CD14-positive monocyte (primary cell): ENCODE measurements at regions not wholly inside any gene's neighbourhood (a gene's known extent, or its start where the extent isn't known, plus 50 kb on each side); places are given as distances from the start of the nearest gene placed in this dataset.

Source experiments
- DNase-seq, 3 donors: peaks; one replicate each; pipeline ENCODE4 v3.0.0-alpha.2; 2011 to 2022
- H2AFZ ChIP-seq: 2 replicates; pipeline ENCODE4 v1.6.0; 2012; ENCODE audit warnings: mild to moderate bottlenecking, low read depth, low read length, inconsistent platforms; ENCODE audit not compliant: insufficient read depth, poor library complexity, severe bottlenecking
- H3K27ac ChIP-seq, 2 donors: 1 replicate in 1 of 2; 2 replicates in 1 of 2; pipeline ENCODE4 v1.5.1; 2012 to 2013; ENCODE audit warnings: low read length in 2 of 2, control low read depth in 1 of 2, inconsistent platforms in 1 of 2, low read depth in 1 of 2, mild to moderate bottlenecking in 1 of 2
- H3K27me3 ChIP-seq, 2 donors: one replicate each; pipeline versions ENCODE4 v1.6.0 to v1.6.1; 2011 to 2013; ENCODE audit warnings: low read length in 2 of 2; ENCODE audit not compliant: control insufficient read depth in 2 of 2, insufficient read depth in 2 of 2
- H3K36me3 ChIP-seq, 2 donors: replicated peaks in 1 of 2; 1 replicate in 1 of 2; 2 replicates in 1 of 2; pipeline versions ENCODE4 v1.5.1 to v1.6.1; 2012 to 2013; ENCODE audit warnings: low read length in 2 of 2, control low read depth in 1 of 2, inconsistent platforms in 1 of 2, mild to moderate bottlenecking in 1 of 2; ENCODE audit not compliant: insufficient read depth in 2 of 2, control insufficient read depth in 1 of 2
- H3K4me1 ChIP-seq, 2 donors: 1 replicate in 1 of 2; 2 replicates in 1 of 2; pipeline versions ENCODE4 v1.5.1 to v1.6.1; 2012 to 2013; ENCODE audit warnings: low read length in 2 of 2, control low read depth in 1 of 2, inconsistent platforms in 1 of 2, mild to moderate bottlenecking in 1 of 2, moderate library complexity in 1 of 2; ENCODE audit not compliant: insufficient read depth in 2 of 2, control insufficient read depth in 1 of 2
- H3K4me2 ChIP-seq: replicated peaks from 2 replicates; pipeline ENCODE3; 2012; ENCODE audit warnings: low read length, moderate library complexity, mild to moderate bottlenecking; ENCODE audit not compliant: poor library complexity, severe bottlenecking; ENCODE audit errors: extremely low read depth
- H3K4me3 ChIP-seq, 3 experiments: fragments of 200-600 bp in 1 of 3; sonication (generic) in 1 of 3; replicated peaks in 1 of 3; 1 replicate in 2 of 3; 2 replicates in 1 of 3; pipeline ENCODE4 v1.5.1; 2011 to 2013; ENCODE audit warnings: low read length in 3 of 3, mild to moderate bottlenecking in 3 of 3, control low read depth in 2 of 3, low read depth in 2 of 3, inconsistent platforms in 1 of 3, moderate library complexity in 1 of 3
- H3K79me2 ChIP-seq: 2 replicates; pipeline ENCODE4 v1.6.0; 2012; ENCODE audit warnings: mild to moderate bottlenecking, control low read depth, inconsistent platforms, low read length, moderate library complexity; ENCODE audit not compliant: insufficient read depth
- H3K9ac ChIP-seq: 2 replicates; pipeline ENCODE4 v1.6.0; 2017; ENCODE audit warnings: low read length, mild to moderate bottlenecking; ENCODE audit not compliant: insufficient read depth, poor library complexity, severe bottlenecking
- H3K9me3 ChIP-seq, 2 donors: replicated peaks in 1 of 2; 1 replicate in 1 of 2; 2 replicates in 1 of 2; pipeline versions ENCODE4 v1.5.1 to v1.6.1; 2012 to 2013; ENCODE audit warnings: low read length in 2 of 2, control low read depth in 1 of 2; ENCODE audit not compliant: control insufficient read depth in 1 of 2, insufficient read depth in 1 of 2
- H4K20me1 ChIP-seq: 2 replicates; pipeline ENCODE4 v1.6.0; 2012; ENCODE audit warnings: mild to moderate bottlenecking, low read length, control low read depth, moderate library complexity; ENCODE audit not compliant: insufficient read depth
- H3K27ac Mint-ChIP-seq, 7 donors: one replicate each; pipeline ENCODE4 v1.8.0; 2020; ENCODE audit warnings: mild to moderate bottlenecking in 7 of 7, mixed read lengths in 7 of 7, moderate library complexity in 6 of 7, inconsistent platforms in 2 of 7
- H3K27me3 Mint-ChIP-seq, 3 donors: one replicate each; pipeline ENCODE4 v1.8.0; 2021 to 2022; ENCODE audit warnings: low read depth in 3 of 3, mild to moderate bottlenecking in 3 of 3, mixed read lengths in 3 of 3, moderate library complexity in 3 of 3, inconsistent platforms in 1 of 3
- H3K36me3 Mint-ChIP-seq, 2 donors: one replicate each; pipeline ENCODE4 v1.8.0; 2020; ENCODE audit warnings: mixed read lengths in 2 of 2, inconsistent platforms in 1 of 2, mild to moderate bottlenecking in 1 of 2
- H3K4me1 Mint-ChIP-seq: one replicate; pipeline ENCODE4 v1.8.0; 2020; ENCODE audit warnings: mild to moderate bottlenecking, mixed read lengths
- H3K4me3 Mint-ChIP-seq, 2 donors: one replicate each; pipeline ENCODE4 v1.8.0; 2020; ENCODE audit warnings: mild to moderate bottlenecking in 2 of 2, mixed read lengths in 2 of 2, moderate library complexity in 1 of 2
- H3K9me3 Mint-ChIP-seq, 7 donors: one replicate each; pipeline ENCODE4 v1.8.0; 2020 to 2022; ENCODE audit warnings: mixed read lengths in 7 of 7, mild to moderate bottlenecking in 6 of 7, moderate library complexity in 6 of 7, inconsistent platforms in 2 of 7
- CTCF ChIP-seq: fragments of 200-600 bp; IDR thresholded peaks from one replicate; pipeline ENCODE4 v1.8.0; 2022; ENCODE audit warnings: antibody characterized with exemption, mild to moderate bottlenecking
- WGBS: methylation state at CpG from one replicate; pipeline ENCODE4 v1.1.5; 2013; ENCODE audit warnings: missing lambda C conversion rate; ENCODE audit not compliant: insufficient coverage; 5-methylcytosine and 5-hydroxymethylcytosine counted together
- intact Hi-C, 2 donors: fragments of 100-400 bp; cut with micrococcal nuclease; formaldehyde crosslinking; loops; one replicate each; pipeline versions ENCODE4 v1.15.0 to v1.15.1; 2023

GRCh38 chr13:84500016-84500415 is 617.7 kb upstream of the SLITRK1 start:
- H3K4me1 ChIP-seq, result no peaks in the 10 kb centered on the region
- H3K4me2 ChIP-seq, result no peak overlapping the region
- H3K27ac ChIP-seq, result no peak overlapping the region
- TF ChIP-seq CTCF, result no peak
- no peaks in the 10 kb centered on the region for H3K4me1 Mint-ChIP-seq
- H3K4me3 Mint-ChIP-seq, result no peak overlapping the region
- no peaks in the 10 kb centered on the region for H3K79me2 ChIP-seq
- no peak overlapping the region for H3K9ac ChIP-seq
- no peaks in the 10 kb centered on the region for H4K20me1 ChIP-seq
- no peak overlapping the region for H3K4me3 ChIP-seq
- peaks cover 0 to 12% (median 6%) of the 10 kb centered on the region in 7 donors for H3K9me3 Mint-ChIP-seq
- no peaks in the 10 kb centered on the region for H3K36me3 Mint-ChIP-seq
- intact Hi-C loops, result no loop called here
- no peaks in the 10 kb centered on the region for H3K27me3 Mint-ChIP-seq
- H2AFZ ChIP-seq, result no peak overlapping the region
- WGBS, result no CpG with 5 or more reads among the region's 1 CpG
- H3K9me3 ChIP-seq, result peaks cover 0 to 7% of the 10 kb centered on the region in 2 donors
- no peaks in the 10 kb centered on the region for H3K36me3 ChIP-seq
- H3K27me3 ChIP-seq, result no peaks in the 10 kb centered on the region
- no peak for DNase-seq
- no peak overlapping the region for H3K27ac Mint-ChIP-seq

GRCh38 chr13:84497613-84498012 is 615.3 kb upstream of the SLITRK1 start:
- H3K27ac Mint-ChIP-seq, result no peak overlapping the region
- TF ChIP-seq CTCF, result no peak
- Histone ChIP-seq H3K4me2 (no peak overlapping the region), H3K27me3 (no peaks in the 10 kb centered on the region), H3K36me3 (no peaks in the 10 kb centered on the region), H4K20me1 (no peaks in the 10 kb centered on the region), H3K9me3 (peaks cover 0 to 7% of the 10 kb centered on the region in 2 donors), H2AFZ (no peak overlapping the region), H3K4me1 (no peaks in the 10 kb centered on the region), H3K79me2 (no peaks in the 10 kb centered on the region), H3K9ac (no peak overlapping the region), H3K4me3 (no peak overlapping the region), H3K27ac (no peak overlapping the region)
- intact Hi-C loops, result no loop called here
- H3K36me3 Mint-ChIP-seq, result no peaks in the 10 kb centered on the region
- H3K27me3 Mint-ChIP-seq, result no peaks in the 10 kb centered on the region
- H3K4me3 Mint-ChIP-seq, result no peak overlapping the region
- WGBS, result 85% methylated on average over 5 of the region's 5 CpGs
- no peaks in the 10 kb centered on the region for H3K4me1 Mint-ChIP-seq
- no peak for DNase-seq
- peaks cover 0 to 12% (median 6%) of the 10 kb centered on the region in 7 donors for H3K9me3 Mint-ChIP-seq
